ENCODE measurements at regions not wholly inside any gene's neighbourhood (a gene's known extent, or its start where the extent isn't known, plus 50 kb on each side); places are given as distances from the start of the nearest gene placed in this dataset.
"Not testable (repeated sequence)": the region's sequence is repeated elsewhere in the genome, so short reads cannot be mapped to it uniquely, and the experiment has no call there.

GRCh38 chr4:18442957-18443356 is 421.4 kb upstream of the LCORL start:
- no peak for DNase-seq (ENCODE audit: low spot score)

DNA sequence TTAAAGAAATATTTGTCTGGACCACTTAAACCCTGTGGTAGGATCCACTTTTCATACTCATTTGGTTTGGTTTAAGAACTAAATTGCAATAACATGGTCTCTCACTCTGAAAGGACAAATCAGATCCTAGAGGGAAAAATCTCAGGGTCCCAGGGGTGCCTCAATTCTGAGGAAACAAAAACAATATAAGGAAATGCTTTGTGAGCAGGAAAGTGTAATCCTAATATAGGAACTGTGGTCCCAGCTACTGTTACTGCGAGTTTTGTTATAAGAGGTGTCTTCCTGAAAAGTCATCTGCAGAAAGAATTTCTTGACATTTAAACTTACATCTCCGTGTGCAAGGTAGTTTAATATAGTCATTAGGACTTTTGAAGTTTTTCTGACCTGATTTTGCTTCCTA is 420.1 kb upstream of the LCORL start:
- DNase-seq (ENCODE audit: low spot score) = no peak

DNA sequence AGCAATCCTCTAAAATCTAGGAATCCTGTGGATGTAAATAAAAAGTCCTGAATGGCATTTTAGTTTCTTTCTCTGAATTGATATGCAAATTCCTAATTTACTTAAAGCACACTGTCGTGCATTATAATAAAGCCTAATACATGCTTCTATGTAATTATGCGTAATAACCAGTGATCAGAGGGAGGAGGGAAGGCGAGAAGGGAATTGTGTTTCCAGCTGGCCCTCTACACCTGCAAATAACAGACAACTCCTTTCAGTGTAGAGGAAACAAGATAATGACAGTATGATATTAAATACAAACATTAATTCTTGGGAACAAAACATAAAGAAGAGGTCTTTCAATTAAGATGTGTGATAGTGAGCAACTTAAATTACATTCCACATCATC is 419.6 kb upstream of the LCORL start:
- DNase-seq (ENCODE audit: low spot score) = no peak

DNA sequence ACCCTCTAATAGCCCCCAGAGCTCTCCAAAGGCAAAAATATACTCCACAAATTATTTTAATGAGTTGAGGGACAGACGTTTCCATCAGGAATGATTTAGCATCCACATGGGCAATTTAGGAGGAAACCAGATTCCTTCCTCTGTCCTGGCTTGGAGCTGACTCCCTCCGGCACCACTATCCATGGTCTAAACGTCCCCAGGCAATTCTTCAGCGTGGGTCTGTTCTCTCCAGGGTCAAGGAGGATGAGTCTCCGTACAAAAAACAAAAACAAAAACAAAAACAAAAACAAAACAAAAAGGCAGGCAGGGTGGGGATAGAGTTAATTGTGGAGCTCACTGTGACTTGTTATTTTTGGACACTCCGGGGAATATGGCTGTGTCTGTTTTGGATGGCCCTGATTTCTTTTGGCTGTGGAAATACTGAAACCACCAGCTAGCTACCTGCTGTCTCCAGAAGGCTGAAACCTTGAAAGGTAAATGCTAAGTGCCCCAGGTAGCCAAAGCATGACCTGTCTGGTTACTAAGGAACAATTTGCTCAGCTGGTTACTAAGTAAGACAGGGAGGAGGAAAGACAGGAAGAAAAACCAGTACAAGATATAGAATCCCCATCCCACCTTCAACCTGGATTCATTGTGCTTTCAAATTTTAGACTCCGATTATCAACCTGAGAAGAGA is 419.1 kb upstream of the LCORL start:
- no peak for DNase-seq (ENCODE audit: low spot score)

GRCh38 chr4:18439311-18439710 is 417.8 kb upstream of the LCORL start:
- no peak for DNase-seq (ENCODE audit: low spot score)

GRCh38 chr4:18435781-18436180 is 414.2 kb upstream of the LCORL start:
- DNase-seq (ENCODE audit: low spot score) = no peak

DNA sequence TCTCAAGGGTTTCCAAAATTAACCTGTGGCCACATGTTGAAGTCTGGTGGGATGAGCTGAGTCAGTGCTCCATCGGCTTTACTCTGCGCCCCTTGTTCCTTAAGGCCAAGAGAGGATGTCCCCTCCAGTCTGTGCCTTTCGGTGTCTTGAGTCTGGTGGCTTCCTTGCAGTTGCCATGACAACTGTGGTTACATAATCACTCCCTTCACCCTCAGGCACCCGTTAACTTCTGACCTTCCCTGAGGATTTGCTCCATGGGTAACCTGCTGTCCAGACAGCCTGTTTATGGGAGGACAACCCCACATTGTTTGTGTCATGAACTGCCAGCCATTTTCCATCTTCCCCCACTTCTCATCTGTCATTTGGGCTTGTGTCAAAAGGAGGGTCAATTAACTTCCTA is 401.1 kb upstream of the LCORL start:
- no peak for DNase-seq (ENCODE audit: low spot score)

GRCh38 chr4:18421519-18421918 is 400.0 kb upstream of the LCORL start:
- DNase-seq (ENCODE audit: low spot score) = no peak

DNA sequence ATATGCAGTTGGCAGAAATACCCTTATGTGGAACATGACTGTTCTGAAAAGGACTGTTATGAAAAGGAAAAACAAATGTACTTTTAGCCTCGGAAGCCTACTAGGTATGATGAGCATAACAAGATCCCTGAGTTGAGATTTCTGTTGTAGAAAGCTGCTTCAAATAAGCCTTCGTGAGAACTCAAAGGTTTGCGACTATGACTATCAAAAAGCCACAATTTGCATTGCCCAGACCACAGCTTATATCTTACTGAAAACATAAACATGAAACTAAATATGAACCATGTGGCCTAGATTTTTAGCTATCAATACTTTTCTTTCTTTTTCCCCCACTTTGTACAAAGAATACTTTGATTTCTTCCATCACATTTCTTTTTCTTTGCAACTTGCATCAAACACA is 398.2 kb upstream of the LCORL start:
- no peak for DNase-seq (ENCODE audit: low spot score)

DNA sequence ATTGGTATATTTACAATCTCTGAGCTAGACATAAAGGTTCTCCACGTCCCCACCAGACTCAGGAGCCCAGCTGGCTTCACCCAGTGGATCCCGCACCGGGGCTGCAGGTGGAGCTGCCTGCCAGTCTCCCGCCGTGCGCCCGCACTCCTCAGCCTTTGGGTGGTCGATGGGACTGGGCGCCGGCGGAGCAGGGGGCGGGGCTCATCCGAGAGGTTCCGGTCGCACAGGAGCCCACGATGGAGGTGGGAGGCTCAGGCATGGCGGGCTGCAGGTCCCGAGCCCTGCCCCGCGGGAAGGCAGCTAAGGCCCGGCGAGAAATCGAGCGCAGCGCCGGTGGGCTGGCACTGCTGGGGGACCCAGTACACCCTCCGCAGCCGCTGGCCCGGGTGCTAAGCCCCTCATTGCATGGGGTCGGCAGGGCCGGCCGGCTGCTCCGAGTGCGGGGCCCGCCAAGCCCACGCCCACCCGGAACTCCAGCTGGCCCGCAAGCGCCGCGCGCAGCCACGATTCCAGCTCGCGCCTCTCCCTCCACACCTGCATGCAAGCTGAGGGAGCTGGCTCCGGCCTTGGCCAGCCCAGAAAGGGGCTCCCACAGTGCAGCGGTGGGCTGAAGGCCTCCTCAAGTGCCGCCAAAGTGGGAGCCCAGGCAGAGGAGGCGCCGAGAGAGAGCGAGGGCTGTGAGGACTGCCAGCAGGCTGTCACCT is 396.8 kb upstream of the LCORL start:
- not testable (repeated sequence) for DNase-seq (ENCODE audit: low spot score)

- DNase-seq (ENCODE audit: low spot score) = not testable (repeated sequence)
These were observed 396.1 kb upstream of the LCORL start for GRCh38 chr4:18417651-18418050.

DNA sequence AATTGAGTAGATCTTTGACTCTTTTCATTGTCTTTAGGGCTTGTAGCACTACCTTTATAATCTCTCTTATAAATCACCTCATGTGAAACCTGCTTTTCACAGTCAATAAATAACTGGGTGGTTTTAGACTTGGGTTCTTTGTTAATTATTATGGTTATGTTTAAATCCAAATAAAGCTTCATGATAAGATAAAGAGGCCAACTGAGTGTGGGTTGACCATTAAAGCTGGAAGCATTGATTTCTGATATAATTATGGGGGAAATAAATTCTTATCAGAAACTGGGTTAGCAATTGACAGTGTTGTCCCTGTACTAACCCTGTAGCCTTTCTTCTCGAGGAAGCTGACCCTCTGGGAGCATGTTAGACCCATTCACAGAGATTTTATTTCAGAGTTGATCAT is 384.7 kb upstream of the LCORL start:
- no peak for DNase-seq (ENCODE audit: low spot score)

DNA sequence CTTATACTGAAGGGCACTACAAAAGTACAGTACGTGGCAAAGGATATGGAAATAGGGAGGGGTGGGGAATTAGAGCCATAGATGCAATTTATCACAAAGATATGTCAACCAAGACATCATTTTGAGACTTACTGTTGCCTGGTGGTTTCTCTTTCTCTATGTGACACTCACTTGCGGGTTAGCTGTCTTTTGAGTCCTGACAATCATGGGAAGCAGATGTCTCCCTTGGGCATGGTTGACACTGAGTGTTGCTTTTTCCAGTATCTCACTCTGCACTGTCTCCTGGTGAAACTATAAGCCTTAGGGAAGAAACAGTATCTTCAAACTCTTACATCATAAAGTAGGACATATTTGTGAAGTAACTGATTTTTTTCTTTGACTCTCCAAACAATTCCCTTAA is 383.5 kb upstream of the LCORL start:
- DNase-seq (ENCODE audit: low spot score) = no peak

DNA sequence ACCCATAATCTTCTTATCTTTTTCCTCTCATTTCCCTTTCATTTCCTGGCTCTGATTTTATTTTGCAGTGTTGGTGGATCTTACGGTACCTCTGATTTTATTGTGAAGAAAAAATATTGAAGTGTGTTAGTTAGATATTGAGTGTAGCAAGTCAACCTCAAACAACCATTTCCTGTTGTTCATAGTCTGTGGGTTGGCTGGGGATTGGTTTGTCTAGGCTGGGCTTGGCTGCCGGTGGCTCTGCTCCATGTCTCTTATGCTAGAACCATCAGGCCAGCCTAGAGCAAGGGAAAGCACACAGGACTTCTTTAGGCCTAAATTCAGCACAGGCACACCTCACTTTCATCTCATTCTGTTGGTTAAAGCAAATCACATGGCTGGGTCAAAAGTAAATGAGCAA is 383.1 kb upstream of the LCORL start:
- no peak for DNase-seq (ENCODE audit: low spot score)

DNA sequence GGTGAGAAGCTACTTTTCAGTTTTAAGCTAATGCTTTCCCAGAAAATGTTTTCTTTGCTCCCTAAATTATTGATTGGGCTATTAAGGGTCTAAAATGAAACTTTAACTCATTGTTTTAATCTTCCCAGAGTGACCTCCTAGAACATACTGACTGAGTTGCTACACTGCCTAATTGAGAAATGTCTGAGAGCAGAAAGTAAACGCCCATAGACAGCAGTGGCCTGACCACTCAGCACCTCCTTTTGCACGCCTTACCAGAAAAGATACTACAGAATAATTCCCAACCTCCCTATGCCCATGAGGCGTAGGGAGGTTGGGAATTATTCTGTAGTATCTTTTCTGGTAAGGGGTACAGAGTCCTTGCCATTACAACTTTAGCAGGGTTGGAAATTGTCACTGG is 381.8 kb upstream of the LCORL start:
- no peak for DNase-seq (ENCODE audit: low spot score)

- no peak for DNase-seq (ENCODE audit: low spot score)
These were observed 380.3 kb upstream of the LCORL start for GRCh38 chr4:18401868-18402267.

DNA sequence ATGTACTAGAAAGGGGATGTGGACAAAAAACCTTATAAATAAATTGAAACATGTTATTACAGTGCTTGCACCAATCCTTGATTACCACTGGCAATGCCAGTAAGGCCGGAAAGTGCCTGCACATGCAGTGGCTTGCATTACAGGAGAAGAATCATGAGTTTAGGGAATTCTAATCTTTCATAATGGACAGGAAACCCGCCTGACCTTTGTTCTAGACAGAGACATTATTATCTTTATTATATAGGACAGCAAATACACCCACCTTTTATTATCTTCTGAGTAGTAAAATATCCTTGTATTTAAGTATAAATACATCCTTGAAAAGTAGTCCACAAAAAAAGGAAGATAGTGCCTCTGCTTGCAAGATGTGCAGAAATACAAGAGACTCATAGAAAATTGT is 379.9 kb upstream of the LCORL start:
- DNase-seq (ENCODE audit: low spot score) = no peak

DNA sequence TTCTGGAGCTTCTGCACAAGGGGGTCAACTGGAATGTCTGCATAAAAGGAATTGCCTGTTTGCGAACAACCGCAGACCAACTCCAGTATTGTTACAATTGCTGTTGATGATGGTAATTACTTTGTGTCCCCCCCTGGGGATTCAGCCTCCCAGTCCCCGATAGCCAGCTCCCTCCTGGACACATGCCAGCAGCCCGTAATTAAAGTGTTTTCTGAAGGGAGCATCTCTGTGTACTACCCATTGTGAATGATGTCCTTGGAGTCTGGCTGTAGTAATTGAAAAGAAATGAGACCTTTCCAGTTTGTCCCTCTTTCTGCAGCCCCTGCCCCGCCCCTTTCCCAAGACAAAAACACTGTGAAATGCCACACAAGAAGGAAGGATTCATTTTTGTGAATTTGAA is 377.1 kb upstream of the LCORL start:
- no peak for DNase-seq (ENCODE audit: low spot score)

DNA sequence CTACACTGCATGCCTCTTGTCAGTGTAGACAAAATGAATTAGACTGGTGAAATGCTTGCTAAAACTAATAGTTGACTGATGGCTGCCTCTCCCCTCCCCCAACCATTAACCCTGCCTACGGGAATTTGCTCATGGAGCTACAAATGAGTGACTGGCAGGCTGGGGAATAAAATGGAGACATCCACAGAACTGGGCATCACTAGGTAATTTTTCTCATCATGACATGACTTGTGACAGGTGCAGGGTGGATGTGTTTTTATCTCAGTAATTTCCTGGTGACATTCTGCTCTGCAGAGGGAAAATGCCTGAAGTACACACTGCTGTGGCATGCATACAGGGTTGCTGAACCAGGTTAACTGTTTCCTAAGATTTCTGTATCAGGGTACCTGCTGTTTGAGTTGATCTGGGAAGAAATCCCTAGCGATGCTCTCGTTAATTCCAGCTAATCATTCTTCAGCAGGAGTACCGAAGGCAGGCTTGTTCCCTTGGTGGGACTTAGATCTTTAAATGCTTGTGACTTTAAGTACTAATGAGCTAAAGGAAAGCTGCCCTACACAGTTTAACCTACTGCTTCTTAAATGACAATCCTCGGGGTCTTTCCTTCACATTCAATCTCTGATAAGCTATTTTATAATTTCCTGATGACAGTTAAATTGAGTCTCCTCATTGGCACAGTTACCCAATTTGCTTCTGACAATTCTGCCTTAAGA is 376.3 kb upstream of the LCORL start:
- no peak for DNase-seq (ENCODE audit: low spot score)

GRCh38 chr4:18394656-18395055 is 373.1 kb upstream of the LCORL start:
- DNase-seq (ENCODE audit: low spot score) = no peak

DNA sequence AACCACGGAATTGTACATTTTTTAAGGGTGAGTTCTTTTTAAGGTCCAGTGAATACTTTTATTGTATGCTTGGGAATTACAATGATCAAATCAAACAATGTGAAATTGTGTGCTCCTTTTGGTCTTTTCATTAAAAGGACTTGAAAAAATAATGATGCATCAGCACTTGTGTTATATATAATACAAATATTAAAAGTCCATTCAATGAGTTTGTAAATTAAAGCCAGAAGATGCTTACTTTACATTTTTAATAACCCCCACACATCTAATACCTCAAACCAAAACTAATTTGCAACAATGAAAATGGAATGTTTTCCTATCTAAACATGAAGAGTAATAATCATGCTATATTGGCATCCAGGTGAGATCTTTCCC is 369.8 kb upstream of the LCORL start:
- DNase-seq (ENCODE audit: low spot score) = no peak

- no peak for DNase-seq (ENCODE audit: low spot score)
These were observed 369.2 kb upstream of the LCORL start for GRCh38 chr4:18390655-18391353.

DNA sequence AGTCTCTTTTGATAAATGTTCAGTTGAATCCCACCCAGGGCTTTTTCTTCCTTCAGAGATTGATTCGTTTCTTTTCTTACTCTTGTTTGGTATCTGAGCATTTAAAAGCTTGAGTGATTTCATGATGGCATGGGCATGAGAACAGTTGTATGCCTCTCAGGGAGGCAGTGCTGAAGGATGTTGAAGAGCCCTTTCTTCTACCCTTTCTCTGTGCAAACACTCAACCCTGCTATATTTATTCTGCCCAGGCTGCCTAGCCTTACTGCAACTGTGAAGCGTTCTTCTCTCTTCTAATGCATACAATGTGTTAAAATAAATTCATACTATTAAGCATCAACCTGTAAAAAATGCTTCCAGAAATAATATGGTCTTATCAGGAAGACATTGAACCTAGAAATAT is 367.6 kb upstream of the LCORL start:
- no peak for DNase-seq (ENCODE audit: low spot score)
